ENCODE measurements at regions not wholly inside any gene's neighbourhood (a gene's known extent, or its start where the extent isn't known, plus 50 kb on each side); places are given as distances from the start of the nearest gene placed in this dataset.

DNA sequence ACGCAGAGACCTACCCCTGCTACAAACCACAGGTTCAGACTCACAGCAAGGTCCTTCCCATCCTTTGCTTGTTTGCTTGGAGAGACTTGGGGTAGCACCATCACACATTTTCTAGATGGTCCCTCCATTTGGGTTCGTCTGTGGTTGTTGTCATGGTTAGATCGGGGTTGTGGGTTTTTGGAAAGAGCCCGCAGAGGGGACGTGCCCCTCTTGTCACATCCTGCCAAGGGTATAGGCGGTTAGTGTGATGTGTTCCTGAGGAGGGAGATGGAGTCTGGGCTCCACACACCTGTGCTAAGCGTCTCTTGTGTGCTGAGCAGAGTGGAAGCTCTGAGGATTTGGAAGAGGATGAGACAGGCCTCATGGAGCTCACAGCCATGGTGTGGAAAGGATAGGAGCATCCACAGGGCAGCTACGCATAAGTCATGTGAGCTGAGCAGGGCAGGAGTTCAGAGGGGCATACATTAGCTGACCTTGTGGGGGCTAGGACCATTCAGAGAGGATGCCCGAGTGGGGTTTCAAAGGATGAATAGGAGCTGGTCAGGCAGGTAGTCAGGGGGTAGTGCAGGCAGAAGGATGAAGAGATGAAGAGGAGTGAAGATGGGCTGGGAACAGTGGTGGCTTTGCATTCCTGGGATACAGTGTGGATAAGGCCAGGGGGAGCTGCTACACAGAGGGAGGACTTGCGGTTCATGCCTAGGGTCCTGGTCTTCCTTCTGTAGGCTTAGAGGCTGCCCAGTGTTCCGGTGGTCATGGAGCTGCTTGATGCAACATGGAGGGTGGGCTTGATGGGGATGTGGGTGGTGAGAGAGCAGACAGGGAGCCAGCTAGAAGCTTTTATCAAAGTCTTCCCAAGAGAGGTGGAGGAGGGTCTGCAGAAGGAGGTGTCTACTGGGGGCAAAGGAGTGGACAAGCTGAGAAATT, 62.9 kb downstream of the ACKR3 start:
- DNase-seq (ENCODE audit: insufficient read length, low spot score) (no peak), FAIRE-seq (no peak)
- TF ChIP-seq, protein P1, sequence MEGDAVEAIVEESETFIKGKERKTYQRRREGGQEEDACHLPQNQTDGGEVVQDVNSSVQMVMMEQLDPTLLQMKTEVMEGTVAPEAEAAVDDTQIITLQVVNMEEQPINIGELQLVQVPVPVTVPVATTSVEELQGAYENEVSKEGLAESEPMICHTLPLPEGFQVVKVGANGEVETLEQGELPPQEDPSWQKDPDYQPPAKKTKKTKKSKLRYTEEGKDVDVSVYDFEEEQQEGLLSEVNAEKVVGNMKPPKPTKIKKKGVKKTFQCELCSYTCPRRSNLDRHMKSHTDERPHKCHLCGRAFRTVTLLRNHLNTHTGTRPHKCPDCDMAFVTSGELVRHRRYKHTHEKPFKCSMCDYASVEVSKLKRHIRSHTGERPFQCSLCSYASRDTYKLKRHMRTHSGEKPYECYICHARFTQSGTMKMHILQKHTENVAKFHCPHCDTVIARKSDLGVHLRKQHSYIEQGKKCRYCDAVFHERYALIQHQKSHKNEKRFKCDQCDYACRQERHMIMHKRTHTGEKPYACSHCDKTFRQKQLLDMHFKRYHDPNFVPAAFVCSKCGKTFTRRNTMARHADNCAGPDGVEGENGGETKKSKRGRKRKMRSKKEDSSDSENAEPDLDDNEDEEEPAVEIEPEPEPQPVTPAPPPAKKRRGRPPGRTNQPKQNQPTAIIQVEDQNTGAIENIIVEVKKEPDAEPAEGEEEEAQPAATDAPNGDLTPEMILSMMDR (IDR thresholded peaks at IDR 0.05; ENCODE audit: insufficient read depth, missing control alignments): no peak

DNA sequence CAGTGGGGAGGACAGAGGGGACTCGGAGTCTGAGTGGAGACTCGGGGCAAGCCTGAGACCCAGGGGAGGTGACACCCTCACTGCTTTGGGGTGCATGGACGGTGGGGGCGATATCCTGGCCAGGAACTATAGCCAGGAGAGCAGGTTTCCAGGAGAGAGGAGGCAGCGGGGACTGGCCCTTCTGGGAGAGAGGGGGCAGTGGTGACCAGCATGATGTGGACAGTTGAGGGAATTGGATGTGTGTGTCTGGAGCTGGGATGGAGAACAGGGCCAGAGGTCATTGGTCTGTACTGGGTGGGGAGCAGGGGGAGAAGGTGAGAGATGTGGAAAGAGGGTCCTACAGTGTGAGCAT, 63.6 kb downstream of the ACKR3 start:
- FAIRE-seq: no peak
- TF ChIP-seq, protein P1 (IDR thresholded peaks at IDR 0.05; ENCODE audit: insufficient read depth, missing control alignments): no peak
- DNase-seq (ENCODE audit: insufficient read length, low spot score): no peak

DNA sequence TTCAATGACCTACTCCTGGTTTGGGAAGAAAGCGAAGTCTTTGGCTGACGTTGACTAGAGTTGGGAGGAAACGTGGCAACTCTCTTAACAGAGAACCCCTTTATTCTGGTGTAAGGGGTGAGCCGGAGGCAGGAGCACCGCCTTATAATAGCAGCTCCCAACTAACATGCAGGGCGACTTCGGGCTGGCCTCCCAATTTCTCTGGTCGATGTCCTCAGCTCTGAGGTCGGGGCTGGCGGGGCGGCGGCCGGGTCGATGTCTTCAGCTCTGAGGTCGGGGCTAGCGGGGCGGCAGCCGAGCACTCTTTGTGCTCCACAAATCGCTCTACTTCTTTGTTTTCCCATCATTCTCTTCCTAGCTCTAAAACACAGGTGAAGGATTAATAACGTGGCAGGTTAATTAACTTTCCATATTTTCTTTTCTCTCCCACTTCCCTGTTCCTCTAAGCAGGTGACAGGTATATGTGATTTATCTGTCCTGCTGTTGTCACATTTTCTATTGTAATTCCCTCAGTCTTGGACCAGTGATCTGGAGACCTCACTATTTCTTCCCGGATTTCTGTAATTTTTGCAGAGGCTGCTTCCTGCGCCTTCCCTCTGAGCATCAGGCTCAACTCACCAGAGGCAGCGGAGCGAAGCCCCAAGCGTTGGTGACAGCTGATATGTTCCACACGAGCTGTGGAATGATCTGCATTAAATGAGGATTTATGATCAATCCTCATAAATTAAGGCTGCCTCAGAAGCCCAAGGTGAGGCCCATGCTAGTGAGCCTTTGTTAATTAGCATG, 64.3 kb downstream of the ACKR3 start:
- FAIRE-seq: no peak
- no peak for DNase-seq (ENCODE audit: insufficient read length, low spot score)
- TF ChIP-seq, protein P1 (IDR thresholded peaks at IDR 0.05; ENCODE audit: insufficient read depth, missing control alignments): no peak

DNA sequence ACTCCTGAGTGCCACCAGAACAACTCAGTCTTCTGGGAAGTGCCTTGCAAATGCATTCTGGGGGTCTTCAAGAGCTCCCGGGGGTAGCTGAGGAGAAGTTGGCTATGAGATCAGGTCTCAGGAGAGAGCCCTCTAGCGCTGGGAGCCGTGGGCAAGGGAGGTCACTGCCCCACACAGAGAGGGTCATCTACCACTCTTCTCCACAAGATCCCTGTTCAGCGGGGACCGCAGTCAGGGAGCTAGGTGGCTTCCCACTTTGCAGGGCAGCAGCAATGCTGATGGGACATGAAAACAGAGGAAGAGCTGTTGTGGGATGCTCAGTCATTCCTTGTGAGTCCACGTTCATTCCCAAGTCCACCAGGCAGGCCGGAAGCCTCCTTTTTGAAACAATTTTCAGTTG, 66.6 kb downstream of the ACKR3 start:
- no peak for FAIRE-seq
- DNase-seq (ENCODE audit: insufficient read length, low spot score): no peak
- TF ChIP-seq, protein P1 (IDR thresholded peaks at IDR 0.05; ENCODE audit: insufficient read depth, missing control alignments): no peak

DNA sequence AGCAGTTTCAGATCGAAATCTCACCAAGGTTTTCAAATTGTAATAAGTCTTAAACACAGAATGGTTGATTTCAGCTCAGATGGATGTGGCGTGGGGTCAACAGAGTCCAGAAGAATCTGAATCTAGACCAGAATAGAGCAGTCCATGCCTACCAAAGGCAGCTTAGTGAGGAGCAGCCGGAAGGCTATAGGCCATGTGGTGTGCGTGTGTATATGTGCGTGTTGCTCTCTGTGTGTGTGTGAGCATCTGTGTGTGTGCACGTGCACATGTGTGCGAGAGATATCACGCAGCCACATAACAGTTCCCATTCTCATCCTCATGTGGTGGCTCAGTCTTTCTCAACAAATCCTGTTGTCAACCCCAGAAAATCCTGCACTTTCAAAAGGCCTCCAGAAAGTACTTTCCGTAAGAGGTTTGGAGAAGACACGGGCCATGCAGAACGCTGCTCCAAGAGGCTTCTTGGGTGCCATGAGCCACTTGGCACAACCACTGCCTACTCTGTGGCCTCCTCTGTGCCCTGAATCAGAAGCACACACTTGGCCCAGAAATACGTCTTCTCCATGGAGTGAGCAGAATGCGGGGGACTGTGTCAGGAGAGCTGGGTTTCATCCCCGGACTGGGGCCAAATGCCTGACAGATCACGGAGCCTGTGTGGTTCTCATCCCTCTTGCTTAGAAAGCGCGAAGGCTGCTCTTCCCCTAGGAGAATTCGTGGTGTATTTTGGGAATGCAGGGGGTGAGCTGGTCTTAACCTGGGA, 67.3 kb downstream of the ACKR3 start:
- DNase-seq (ENCODE audit: insufficient read length, low spot score): no peak
- TF ChIP-seq, protein P1 (IDR thresholded peaks at IDR 0.05; ENCODE audit: insufficient read depth, missing control alignments): no peak
- no peak for FAIRE-seq

DNA sequence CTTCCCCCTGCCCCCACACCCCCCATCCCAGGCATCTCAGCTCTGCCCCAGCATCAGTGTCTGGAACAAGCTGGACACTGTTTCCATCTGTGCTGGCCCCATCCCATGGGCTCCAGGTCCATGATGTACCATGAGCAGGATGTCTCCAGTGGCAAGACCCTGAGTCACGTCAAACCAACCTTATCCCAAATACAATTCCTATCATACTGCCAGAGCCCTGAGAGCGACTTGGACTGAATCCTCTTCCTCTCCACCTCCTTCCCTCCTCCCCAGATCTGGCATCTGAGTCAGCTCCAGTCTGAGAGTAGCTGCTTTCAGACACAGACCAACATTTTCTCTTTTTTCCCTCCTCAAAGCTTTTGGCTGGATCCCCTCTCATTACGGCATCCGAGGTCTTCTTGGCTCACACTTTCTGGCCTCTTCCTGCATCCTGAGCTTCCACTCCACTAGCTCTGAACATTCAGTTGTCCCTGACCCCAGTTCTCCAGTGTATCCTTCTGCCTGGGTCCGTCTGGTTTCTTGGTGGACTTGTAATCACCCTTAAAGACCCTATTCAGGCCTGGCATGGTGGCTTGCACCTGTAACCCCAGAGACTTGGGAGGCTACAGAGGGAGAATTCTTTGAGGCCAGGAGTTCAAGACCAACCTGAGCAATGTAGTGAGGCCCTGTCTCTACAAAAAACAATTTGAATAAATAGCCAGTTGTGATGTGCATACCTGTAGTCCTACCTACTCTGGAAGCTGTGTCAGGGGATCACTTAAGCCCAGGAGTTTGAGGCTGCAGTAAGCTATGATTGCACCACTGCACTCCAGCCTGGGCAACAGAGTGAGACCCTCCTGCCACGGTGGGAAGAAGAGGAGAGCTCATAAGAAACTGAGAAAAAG, 68.3 kb downstream of the ACKR3 start:
- TF ChIP-seq, protein P1 (IDR thresholded peaks at IDR 0.05; ENCODE audit: insufficient read depth, missing control alignments): no peak
- no peak for FAIRE-seq
- no peak for DNase-seq (ENCODE audit: insufficient read length, low spot score)
